Kidney epithelial cell (primary cell): ENCODE measurements at regions not wholly inside any gene's neighbourhood (a gene's known extent, or its start where the extent isn't known, plus 50 kb on each side); places are given as distances from the start of the nearest gene placed in this dataset.

ENCODE experiments used
- DNase-seq: peaks from one replicate; pipeline ENCODE4 v3.0.0-alpha.2; 2010; ENCODE audit warnings: low read depth
- H3K27me3 ChIP-seq: 2 replicates; pipeline ENCODE4 v1.6.0; 2011; ENCODE audit warnings: low read length; ENCODE audit not compliant: control insufficient read depth, insufficient read depth
- H3K36me3 ChIP-seq: 2 replicates; pipeline ENCODE4 v1.5.1; 2011; ENCODE audit warnings: low read length; ENCODE audit not compliant: control insufficient read depth, insufficient read depth
- H3K4me3 ChIP-seq: 2 replicates; pipeline ENCODE4 v1.5.1; 2011; ENCODE audit warnings: low read depth, mild to moderate bottlenecking, control low read depth, low read length
- CTCF ChIP-seq: IDR thresholded peaks from 2 replicates; pipeline ENCODE4 v1.5.1; 2011; ENCODE audit warnings: mild to moderate bottlenecking, moderate library complexity, low read length, control low read depth, inconsistent platforms; ENCODE audit not compliant: insufficient read depth, poor library complexity, severe bottlenecking

GRCh38 chrX:34371754-34372153, 239.6 kb upstream of the FAM47A start:
- no peaks in the 10 kb centered on the region for H3K36me3 ChIP-seq
- no peak for TF ChIP-seq CTCF
- H3K4me3 ChIP-seq: no peak overlapping the region
- DNase-seq: no peak
- H3K27me3 ChIP-seq: no peaks in the 10 kb centered on the region

- peak; percentile 43 for TF ChIP-seq CTCF
- DNase-seq: no peak
- no peak overlapping the region for H3K4me3 ChIP-seq
- no peaks in the 10 kb centered on the region for H3K27me3 ChIP-seq
- no peaks in the 10 kb centered on the region for H3K36me3 ChIP-seq
These were observed 233.4 kb upstream of the FAM47A start for GRCh38 chrX:34365471-34365870.

- no peak for DNase-seq
- no peak for TF ChIP-seq CTCF
- no peak overlapping the region for H3K4me3 ChIP-seq
These were observed 218.6 kb upstream of the FAM47A start for GRCh38 chrX:34350561-34351335.

GRCh38 chrX:34343001-34343400, 210.9 kb upstream of the FAM47A start:
- TF ChIP-seq CTCF: no peak
- no peaks in the 10 kb centered on the region for H3K27me3 ChIP-seq
- H3K4me3 ChIP-seq: no peak overlapping the region
- no peak for DNase-seq
- H3K36me3 ChIP-seq: no peaks in the 10 kb centered on the region

More at GRCh38 chrX:34350561-34351335, 218.6 kb upstream of the FAM47A start:
- H3K36me3 ChIP-seq: no peaks in the 10 kb centered on the region
- H3K27me3 ChIP-seq: no peaks in the 10 kb centered on the region

GRCh38 chrX:34341814-34342213, 209.7 kb upstream of the FAM47A start:
- H3K36me3 ChIP-seq: no peaks in the 10 kb centered on the region
- no peak overlapping the region for H3K4me3 ChIP-seq
- no peak for TF ChIP-seq CTCF
- H3K27me3 ChIP-seq: no peaks in the 10 kb centered on the region
- DNase-seq: no peak

- H3K4me3 ChIP-seq: no peak overlapping the region
- DNase-seq: no peak
- no peaks in the 10 kb centered on the region for H3K27me3 ChIP-seq
- no peaks in the 10 kb centered on the region for H3K36me3 ChIP-seq
- peak; percentile 28 for TF ChIP-seq CTCF
These were observed 209.1 kb upstream of the FAM47A start for GRCh38 chrX:34341258-34341657.
